K562 (cell line): ENCODE measurements at regions not wholly inside any gene's neighbourhood (a gene's known extent, or its start where the extent isn't known, plus 50 kb on each side); places are given as distances from the start of the nearest gene placed in this dataset.

ENCODE experiments used
- ATAC-seq: fragments of 200-7000 bp; cut with Tn5 transposase; 3 replicates; pipeline ENCODE4 v1.9.1; 2020; ENCODE audit warnings: moderate library complexity
- BruUV-seq: library from RNA; stranded (reverse); fragments of 400-500 nt; replicated peaks from 2 replicates; lab custom pipeline; 2021; lab: Mats Ljungman, UMichigan
- CTCF ChIA-PET: fragments of 300-600 bp; formaldehyde crosslinking; extraction: SDS; loops from one replicate; lab custom pipeline; 2021; ENCODE audit warnings: low intra/inter-chr PET ratio; lab: Yijun Ruan, JAX
- POLR2A ChIA-PET: fragments of 300-600, 350-650 bp; sonication (Branson Sonifier 250); formaldehyde crosslinking; extraction: SDS; loops from one replicate; lab custom pipeline; 2021; ENCODE audit warnings: antibody characterized with exemption, inconsistent platforms; lab: Yijun Ruan, JAX
- DNase-seq, 4 experiments: peaks; one replicate each; pipeline versions ENCODE4 v3.0.0 to v3.0.0-alpha.2; 2011 to 2018; ENCODE audit warnings: low spot score in 3 of 4, mixed read lengths in 3 of 4; ENCODE audit errors: extremely low read depth in 1 of 4
- FAIRE-seq: peaks from 2 replicates; lab custom pipeline; 2011; peaks lifted over from hg19 to GRCh38; lab: Jason Lieb, UNC
- H2AFZ ChIP-seq: 2 replicates; pipeline ENCODE4 v1.6.0; 2011; ENCODE audit warnings: low read depth, low read length, control low read depth, inconsistent platforms
- H3K27ac ChIP-seq: fragments of 200-600 bp; 3 replicates; pipeline ENCODE4 v1.8.0; 2011; ENCODE audit warnings: low read depth, mild to moderate bottlenecking, control low read depth, inconsistent platforms, low read length, moderate library complexity, mixed read lengths; ENCODE audit errors: extremely low read depth
- H3K27me3 ChIP-seq, 2 experiments: fragments of 300-600 bp in 1 of 2; 2 replicates in 1 of 2; 3 replicates in 1 of 2; pipeline versions ENCODE4 v1.6.0 to v1.8.0; 2011; ENCODE audit warnings: inconsistent platforms in 2 of 2, low read length in 2 of 2, mild to moderate bottlenecking in 1 of 2, mixed read lengths in 1 of 2, moderate library complexity in 1 of 2; ENCODE audit not compliant: control insufficient read depth in 2 of 2, insufficient read depth in 2 of 2
- H3K36me3 ChIP-seq: fragments of 300-600 bp; 3 replicates; pipeline ENCODE4 v1.8.0; 2011; ENCODE audit warnings: mild to moderate bottlenecking, low read length, inconsistent platforms; ENCODE audit not compliant: control insufficient read depth, insufficient read depth
- H3K4me1 ChIP-seq, 2 experiments: fragments of 200-600 bp in 1 of 2; replicated peaks in 1 of 2; 2 replicates in 1 of 2; 3 replicates in 1 of 2; pipeline versions ENCODE4 v1.5.1 to v1.8.0; 2011; ENCODE audit warnings: inconsistent platforms in 2 of 2, low read length in 2 of 2, mild to moderate bottlenecking in 1 of 2, mixed read lengths in 1 of 2, moderate library complexity in 1 of 2; ENCODE audit not compliant: control insufficient read depth in 2 of 2, insufficient read depth in 2 of 2
- H3K4me2 ChIP-seq: 2 replicates; pipeline ENCODE4 v1.6.1; 2011; ENCODE audit warnings: low read length, control low read depth, inconsistent platforms, mixed read lengths; ENCODE audit not compliant: insufficient read depth
- H3K4me3 ChIP-seq: fragments of 200-600 bp; sonication (generic), shearing (Covaris generic); 2 replicates; pipeline ENCODE4 v1.5.1; 2016; ENCODE audit warnings: control low read depth, inconsistent platforms
- H3K79me2 ChIP-seq: fragments of 200-600 bp; 3 replicates; pipeline ENCODE4 v1.8.0; 2011; ENCODE audit warnings: low read length, inconsistent platforms; ENCODE audit not compliant: control insufficient read depth, insufficient read depth
- H3K9ac ChIP-seq, 2 experiments: 2 replicates each; pipeline versions ENCODE4 v1.6.0 to v1.6.1; 2011; ENCODE audit warnings: low read depth in 2 of 2, low read length in 2 of 2, control low read depth in 1 of 2, inconsistent platforms in 1 of 2, mild to moderate bottlenecking in 1 of 2, mixed read lengths in 1 of 2; ENCODE audit not compliant: insufficient read depth in 1 of 2
- H3K9me1 ChIP-seq: one replicate; pipeline ENCODE4 v1.6.0; 2011; ENCODE audit warnings: inconsistent platforms, mild to moderate bottlenecking, low read length, moderate library complexity; ENCODE audit not compliant: control insufficient read depth, insufficient read depth
- H3K9me3 ChIP-seq: replicated peaks from 2 replicates; pipeline ENCODE4 v1.5.1; 2011; ENCODE audit warnings: low read depth, low read length, inconsistent platforms; ENCODE audit not compliant: control insufficient read depth, insufficient read depth
- H4K20me1 ChIP-seq: replicated peaks from 2 replicates; pipeline ENCODE4 v1.6.1; 2011; ENCODE audit warnings: low read length, inconsistent platforms, mixed read lengths; ENCODE audit not compliant: control insufficient read depth, insufficient read depth
- EP400 ChIP-seq: fragments of 450-650 bp; IDR thresholded peaks from 2 replicates; pipeline ENCODE4 v1.6.1; 2017; ENCODE audit warnings: antibody characterized with exemption, mild to moderate bottlenecking, moderate library complexity
- ESRRA ChIP-seq: fragments of 450-650 bp; IDR thresholded peaks from 2 replicates; pipeline ENCODE4 v1.6.1; 2014; ENCODE audit warnings: low read depth, mild to moderate bottlenecking, moderate library complexity, borderline replicate concordance
- IRF2 ChIP-seq: sonication (generic); formaldehyde crosslinking; IDR thresholded peaks from 2 replicates; pipeline ENCODE4 v1.8.1; 2022; ENCODE audit warnings: mild to moderate bottlenecking, missing genetic modification reagents
- MED1 ChIP-seq: sonication (generic); formaldehyde crosslinking; IDR thresholded peaks from 2 replicates; pipeline ENCODE4 v1.8.1; 2023; ENCODE audit warnings: missing genetic modification reagents, borderline replicate concordance
- SRSF9 ChIP-seq: fragments of 200-400 bp; formaldehyde crosslinking; IDR thresholded peaks from 2 replicates; pipeline ENCODE4 v1.6.1; 2017; ENCODE audit warnings: low read depth, low read length, borderline replicate concordance
- THRAP3 ChIP-seq: fragments of 450-650 bp; IDR thresholded peaks from 2 replicates; pipeline ENCODE4 v1.6.1; 2016; ENCODE audit warnings: mild to moderate bottlenecking, inconsistent platforms, borderline replicate concordance
- in situ Hi-C: fragments of 300-500 bp; cut with MboI; formaldehyde crosslinking; loops from 4 replicates; pipeline ENCODE4 v1.15.0; 2018; ENCODE audit warnings: inconsistent platforms, mixed read lengths
- intact Hi-C: fragments of 100-400 bp; cut with micrococcal nuclease; formaldehyde crosslinking; loops from 2 replicates; pipeline ENCODE4 v1.14.2; 2022
- TF ChIP-seq, protein P1 (sequence below): fragments of 450-650 bp; IDR thresholded peaks from 2 replicates; pipeline ENCODE4 v1.6.1; 2017; ENCODE audit warnings: mild to moderate bottlenecking, moderate library complexity

DNA sequence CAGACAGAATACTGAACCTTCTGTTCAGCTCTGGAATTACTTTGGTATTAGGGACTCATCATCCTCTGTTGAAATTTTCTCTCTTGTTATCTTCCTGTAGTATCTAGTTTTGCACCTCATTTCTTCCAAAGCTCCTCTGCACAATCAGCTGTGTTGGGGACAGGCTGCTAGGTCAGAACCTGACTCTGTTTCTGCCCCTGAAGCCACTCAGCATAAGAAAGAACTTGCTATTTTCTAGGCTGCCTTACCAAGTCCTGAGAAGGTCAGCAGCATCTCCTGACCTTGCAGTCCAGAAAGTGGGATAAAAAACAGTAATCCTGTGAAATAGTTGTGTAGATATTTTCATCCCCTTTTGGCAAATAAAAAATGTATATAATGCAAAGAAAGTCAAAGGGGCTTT lies 862.6 kb downstream of the SORCS3 start:
- no peak overlapping the region for H3K9ac ChIP-seq
- H3K27ac ChIP-seq = no peak overlapping the region
- H3K4me3 ChIP-seq = no peak overlapping the region
- H3K36me3 ChIP-seq = no peaks in the 10 kb centered on the region
- no peaks in the 10 kb centered on the region for H3K27me3 ChIP-seq
- FAIRE-seq (no peak), ATAC-seq (no peak), DNase-seq (no peak)
- no TSS peak for BruUV-seq
- no peak overlapping the region for H3K4me2 ChIP-seq
- POLR2A ChIA-PET = no interaction called here
- no peaks in the 10 kb centered on the region for H3K9me3 ChIP-seq
- no peak overlapping the region for H2AFZ ChIP-seq
- H4K20me1 ChIP-seq = no peaks in the 10 kb centered on the region
- TF ChIP-seq EP400 (no peak), MED1 (CRISPR knock-in tag) (no peak), THRAP3 (no peak), SRSF9 (no peak), ESRRA (no peak), IRF2 (CRISPR knock-in tag) (no peak)
- TF ChIP-seq, protein P1, sequence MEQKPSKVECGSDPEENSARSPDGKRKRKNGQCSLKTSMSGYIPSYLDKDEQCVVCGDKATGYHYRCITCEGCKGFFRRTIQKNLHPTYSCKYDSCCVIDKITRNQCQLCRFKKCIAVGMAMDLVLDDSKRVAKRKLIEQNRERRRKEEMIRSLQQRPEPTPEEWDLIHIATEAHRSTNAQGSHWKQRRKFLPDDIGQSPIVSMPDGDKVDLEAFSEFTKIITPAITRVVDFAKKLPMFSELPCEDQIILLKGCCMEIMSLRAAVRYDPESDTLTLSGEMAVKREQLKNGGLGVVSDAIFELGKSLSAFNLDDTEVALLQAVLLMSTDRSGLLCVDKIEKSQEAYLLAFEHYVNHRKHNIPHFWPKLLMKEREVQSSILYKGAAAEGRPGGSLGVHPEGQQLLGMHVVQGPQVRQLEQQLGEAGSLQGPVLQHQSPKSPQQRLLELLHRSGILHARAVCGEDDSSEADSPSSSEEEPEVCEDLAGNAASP = no peak
- in situ Hi-C loops (no loop called here), intact Hi-C loops (no loop called here)
- CTCF ChIA-PET = no interaction called here
- no peaks in the 10 kb centered on the region for H3K79me2 ChIP-seq
- no peaks in the 10 kb centered on the region for H3K4me1 ChIP-seq
- no peaks in the 10 kb centered on the region for H3K9me1 ChIP-seq
